ENCODE measurements at regions not wholly inside any gene's neighbourhood (a gene's known extent, or its start where the extent isn't known, plus 50 kb on each side); places are given as distances from the start of the nearest gene placed in this dataset.
"Not testable (repeated sequence)": the region's sequence is repeated elsewhere in the genome, so short reads cannot be mapped to it uniquely, and the experiment has no call there.

DNA sequence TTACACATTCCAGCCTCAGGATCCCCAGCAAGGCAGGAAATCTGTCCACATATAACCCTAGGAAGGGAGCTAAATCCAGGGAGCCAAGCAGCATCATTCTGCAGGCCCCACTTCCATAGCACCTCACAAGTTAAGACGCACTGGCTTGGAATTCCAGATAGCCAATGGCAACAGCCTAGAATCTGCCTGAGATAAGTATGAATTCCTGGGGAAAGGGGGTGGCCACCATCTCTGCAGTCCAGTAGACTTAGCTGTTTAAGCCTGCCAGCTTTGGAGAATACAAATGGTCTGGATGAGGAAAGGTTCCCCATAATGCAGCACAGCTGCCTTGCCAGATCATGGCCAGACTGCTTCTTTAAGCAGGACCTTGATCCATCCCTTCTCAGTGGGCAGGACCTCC is 179.4 kb upstream of the PRSS1 start:
- DNase-seq (ENCODE audit: low spot score) = no peak

DNA sequence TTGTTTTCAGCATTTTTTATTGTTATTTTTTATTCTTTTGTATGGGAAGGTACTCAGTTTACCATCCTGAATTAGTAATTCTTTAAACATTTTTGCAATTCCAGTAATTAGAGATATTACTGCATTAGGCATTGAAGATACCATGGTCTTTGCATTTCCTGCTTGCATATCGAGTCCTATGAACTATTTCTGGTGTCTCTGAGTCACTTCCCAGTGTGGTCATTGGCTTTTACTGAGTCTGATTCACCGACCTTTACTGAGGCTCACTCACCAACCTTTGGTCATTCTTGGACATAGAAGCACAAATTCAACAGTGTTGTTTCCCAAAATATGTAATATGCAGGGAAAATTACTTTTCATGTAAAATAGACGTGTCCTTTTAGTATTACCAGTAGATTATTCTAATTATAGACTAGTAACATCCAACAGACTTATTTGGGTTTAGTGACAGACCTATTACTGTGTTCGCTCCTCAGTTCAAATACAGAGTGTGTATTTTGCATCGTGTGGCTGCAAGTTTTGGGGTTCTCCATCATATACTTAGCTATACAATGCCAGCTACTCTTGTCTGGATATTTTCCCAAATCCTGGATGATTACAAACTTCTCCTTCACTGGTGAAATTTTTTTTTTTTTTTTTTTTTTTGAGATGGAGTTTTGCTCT is 180.7 kb upstream of the PRSS1 start:
- DNase-seq (ENCODE audit: low spot score) = no peak

GRCh38 chr7:142567201-142568075 is 181.8 kb upstream of the PRSS1 start:
- peak; percentile 20 for DNase-seq (ENCODE audit: low spot score)

DNA sequence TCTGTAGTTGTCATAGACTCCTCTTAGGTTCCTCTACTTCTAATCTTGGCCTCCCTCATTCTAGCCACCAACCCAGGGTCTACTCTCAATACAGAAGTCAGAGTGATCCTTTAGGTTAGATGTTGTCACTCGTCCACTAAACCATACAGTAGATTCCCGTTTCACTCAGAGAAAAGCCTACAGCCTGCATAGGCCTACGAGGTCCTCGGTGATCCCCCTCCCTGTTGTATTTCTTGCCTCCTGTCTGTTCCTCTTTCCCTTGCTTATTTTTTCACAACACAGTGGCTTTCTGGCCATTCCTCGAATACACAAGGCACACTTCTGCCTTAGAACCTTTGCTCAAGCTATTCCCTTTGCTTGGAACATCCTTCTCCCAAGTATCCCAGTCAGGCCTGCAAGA is 183.0 kb upstream of the PRSS1 start:
- DNase-seq (ENCODE audit: low spot score) = no peak

- DNase-seq (ENCODE audit: low spot score) = not testable (repeated sequence)
Observed at GRCh38 chr7:142564125-142564524, 185.1 kb upstream of the PRSS1 start.

GRCh38 chr7:142563470-142563869 is 185.8 kb upstream of the PRSS1 start:
- no peak for DNase-seq (ENCODE audit: low spot score)

GRCh38 chr7:142562688-142563087 is 186.6 kb upstream of the PRSS1 start:
- no peak for DNase-seq (ENCODE audit: low spot score)

DNA sequence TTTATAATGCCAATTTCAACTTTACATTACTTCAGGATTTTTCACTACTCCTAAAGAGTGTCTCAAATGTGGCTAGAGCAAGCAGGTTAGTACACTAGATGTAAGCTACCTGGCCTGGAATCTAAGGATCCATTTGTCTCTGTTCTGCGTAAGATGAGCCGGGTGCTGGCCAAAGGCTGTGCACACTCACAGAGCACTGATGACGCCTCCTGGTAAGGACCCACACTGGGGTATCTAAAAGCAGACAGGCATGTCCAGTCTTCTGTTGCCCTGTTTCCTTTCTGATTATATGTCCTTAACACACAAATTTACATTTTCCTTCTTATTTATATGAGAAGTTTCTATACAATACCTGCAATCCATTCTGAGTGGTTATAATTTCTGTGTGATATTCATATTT is 187.9 kb upstream of the PRSS1 start:
- DNase-seq (ENCODE audit: low spot score) = not testable (repeated sequence)

DNA sequence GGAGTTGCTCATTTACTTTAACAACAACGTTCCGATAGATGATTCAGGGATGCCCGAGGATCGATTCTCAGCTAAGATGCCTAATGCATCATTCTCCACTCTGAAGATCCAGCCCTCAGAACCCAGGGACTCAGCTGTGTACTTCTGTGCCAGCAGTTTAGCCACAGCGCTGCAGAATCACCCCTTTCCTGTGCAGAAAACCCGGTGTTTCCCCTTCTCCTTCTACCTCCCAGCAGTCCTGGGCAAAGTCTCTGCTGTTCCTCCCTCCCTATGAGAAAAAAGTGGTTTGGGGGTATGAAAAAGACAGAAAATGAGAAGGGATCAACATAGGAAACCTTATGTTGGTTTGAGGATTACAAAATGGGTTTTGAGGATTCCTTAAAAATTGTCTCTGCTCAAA is 188.5 kb upstream of the PRSS1 start:
- DNase-seq (ENCODE audit: low spot score) = not testable (repeated sequence)

DNA sequence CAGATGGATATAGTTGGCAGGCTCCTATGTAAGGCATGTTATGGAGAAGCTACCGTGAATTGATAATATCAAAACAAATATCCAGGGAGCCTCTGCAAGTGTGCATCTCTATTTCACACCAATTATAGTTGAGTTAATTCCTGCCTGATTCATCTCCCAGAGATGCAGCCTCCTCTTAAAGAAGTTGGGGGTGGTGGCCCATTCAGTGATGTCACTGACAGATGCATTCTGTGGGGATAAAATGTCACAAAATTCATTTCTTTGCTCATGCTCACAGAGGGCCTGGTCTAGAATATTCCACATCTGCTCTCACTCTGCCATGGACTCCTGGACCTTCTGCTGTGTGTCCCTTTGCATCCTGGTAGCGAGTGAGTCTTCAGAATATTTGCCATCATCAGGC is 189.1 kb upstream of the PRSS1 start:
- DNase-seq (ENCODE audit: low spot score) = no peak

- DNase-seq (ENCODE audit: low spot score) = peak; percentile 30
Observed at GRCh38 chr7:142557971-142558582, 191.2 kb upstream of the PRSS1 start.

GRCh38 chr7:142556740-142557139 is 192.5 kb upstream of the PRSS1 start:
- DNase-seq (ENCODE audit: low spot score) = no peak

- DNase-seq (ENCODE audit: low spot score) = no peak
Observed at GRCh38 chr7:142554560-142555532, 194.4 kb upstream of the PRSS1 start.

DNA sequence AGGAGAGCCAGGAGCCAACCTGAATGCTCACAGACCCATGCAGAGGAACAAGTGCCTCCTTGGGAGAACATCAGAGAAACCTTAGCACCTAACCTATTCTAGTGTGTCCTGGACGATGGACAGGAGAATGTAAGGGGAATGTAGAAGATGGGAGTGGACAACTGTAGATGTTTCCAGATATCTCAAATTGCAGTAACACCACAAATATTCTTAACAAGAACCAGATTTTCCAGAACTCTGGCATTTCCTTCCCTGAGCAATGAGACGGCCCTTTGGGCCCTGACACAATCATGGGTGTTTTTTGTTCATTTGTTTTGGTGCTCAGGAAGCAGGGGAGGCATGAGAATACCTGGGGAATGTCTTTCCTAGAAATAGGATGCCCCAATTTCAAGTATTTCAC is 196.1 kb upstream of the PRSS1 start:
- no peak for DNase-seq (ENCODE audit: low spot score)

GRCh38 chr7:142548978-142549377 is 200.3 kb upstream of the PRSS1 start:
- no peak for DNase-seq (ENCODE audit: low spot score)

DNA sequence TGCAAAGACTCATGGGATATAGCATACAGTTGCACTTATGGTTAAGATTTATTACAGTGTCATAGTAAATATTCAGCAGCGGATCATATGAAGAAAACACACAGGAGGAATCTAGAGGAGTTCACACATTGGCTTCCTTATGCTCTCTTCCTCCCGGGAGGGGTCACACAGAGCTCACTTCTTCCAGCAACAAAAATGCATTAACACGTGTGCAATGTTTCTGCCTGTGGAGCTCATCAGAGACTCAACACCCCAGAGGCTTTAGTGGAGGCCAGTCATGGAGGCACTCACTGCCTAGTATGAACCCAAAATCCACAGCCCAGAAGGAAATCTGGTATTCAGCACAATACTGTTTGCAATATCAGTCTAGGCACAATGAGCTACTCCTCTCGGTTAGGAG is 202.8 kb upstream of the PRSS1 start:
- no peak for DNase-seq (ENCODE audit: low spot score)

DNA sequence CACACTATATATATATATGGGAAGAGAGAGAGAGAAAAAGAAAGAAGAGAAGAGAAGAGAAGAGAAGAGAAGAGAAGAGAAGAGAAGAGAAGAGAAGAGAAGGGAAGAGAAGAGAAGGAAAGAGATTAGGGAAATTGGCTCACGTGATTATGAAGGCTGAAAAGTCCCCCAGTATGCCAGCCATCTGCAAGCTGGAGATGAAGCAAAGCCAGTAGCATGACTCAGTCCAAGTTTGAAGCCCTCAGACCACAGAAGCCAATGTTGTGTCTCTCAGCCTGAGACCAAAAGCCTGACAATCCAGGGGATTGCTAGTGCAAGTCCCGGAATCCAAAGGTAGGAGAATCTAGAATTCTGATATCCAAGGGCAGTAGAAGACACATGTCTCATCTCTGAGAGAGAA is 206.3 kb upstream of the PRSS1 start:
- DNase-seq (ENCODE audit: low spot score) = no peak

GRCh38 chr7:142542105-142542504 is 207.2 kb upstream of the PRSS1 start:
- no peak for DNase-seq (ENCODE audit: low spot score)

DNA sequence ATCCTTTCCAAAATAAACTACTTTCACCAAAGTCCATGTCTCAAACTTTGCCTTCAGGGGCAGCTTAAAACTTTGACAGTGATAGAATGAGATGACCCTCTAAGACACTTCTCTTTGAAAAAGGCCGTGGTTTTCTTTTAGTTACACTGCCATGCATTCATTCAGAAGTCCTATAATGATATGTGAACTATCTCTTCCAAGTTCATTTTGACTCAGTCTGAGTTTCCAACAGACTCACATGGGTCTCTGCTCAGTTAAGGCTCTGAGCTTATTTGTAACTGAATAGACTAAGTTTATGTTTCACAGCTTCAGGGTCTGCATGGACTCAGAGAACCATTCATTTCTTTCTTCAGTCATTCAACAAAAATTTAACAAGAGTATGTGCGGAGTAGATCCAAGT is 208.9 kb upstream of the PRSS1 start:
- DNase-seq (ENCODE audit: low spot score) = no peak

DNA sequence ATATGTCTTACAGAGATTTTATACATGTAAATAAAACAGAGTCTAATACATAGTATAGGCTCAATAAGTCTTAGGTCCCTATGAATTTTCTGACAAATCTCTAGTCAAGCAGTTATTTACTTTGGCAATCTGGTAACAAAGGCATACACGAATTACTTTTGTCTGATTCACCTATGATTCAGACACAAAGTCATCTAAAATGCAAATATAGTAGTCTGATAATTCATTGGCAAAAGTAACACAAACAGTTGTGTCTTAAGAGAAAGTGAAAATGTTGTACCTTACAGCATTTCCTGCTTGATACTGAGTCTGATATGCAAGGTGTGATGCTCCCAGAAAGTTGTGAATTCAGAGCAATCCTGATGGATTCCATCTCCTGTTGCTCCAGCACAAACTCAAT is 209.4 kb upstream of the PRSS1 start:
- DNase-seq (ENCODE audit: low spot score) = no peak

GRCh38 chr7:142537760-142538159 is 211.5 kb upstream of the PRSS1 start:
- no peak for DNase-seq (ENCODE audit: low spot score)
